ENCODE measurements at regions not wholly inside any gene's neighbourhood (a gene's known extent, or its start where the extent isn't known, plus 50 kb on each side); places are given as distances from the start of the nearest gene placed in this dataset.

GRCh38 chr1:166221316-166221715, 54.5 kb upstream of the FAM78B start:
- TF ChIP-seq CTCF (IDR thresholded peaks at IDR 0.05; ENCODE audit: control extremely low read depth, extremely low read depth, low read depth, missing control alignments), result no peak
- no peak for DNase-seq (ENCODE audit: extremely low spot score)
- CTCF ChIA-PET, result no interaction called here
- POLR2A ChIA-PET, result no interaction called here

GRCh38 chr1:166233750-166234366, 67.1 kb upstream of the FAM78B start:
- POLR2A ChIA-PET, result no interaction called here

GRCh38 chr1:166235728-166236127, 68.9 kb upstream of the FAM78B start:
- ChIA-PET CTCF (interaction anchor here (1.1 kb wide), 1 partner anchor 12 kb away, joined by 3 read pairs; no protein-coding TSS in a partner anchor), POLR2A (no interaction called here)
- DNase-seq (ENCODE audit: extremely low spot score), result no peak
- no peak for TF ChIP-seq CTCF (IDR thresholded peaks at IDR 0.05; ENCODE audit: control extremely low read depth, extremely low read depth, low read depth, missing control alignments)

More at GRCh38 chr1:166233750-166234366, 67.1 kb upstream of the FAM78B start:
- DNase-seq (ENCODE audit: extremely low spot score), result no peak
- TF ChIP-seq CTCF (IDR thresholded peaks at IDR 0.05; ENCODE audit: control extremely low read depth, extremely low read depth, low read depth, missing control alignments), result no peak
- CTCF ChIA-PET, result no interaction called here

GRCh38 chr1:166237675-166238074, 70.9 kb upstream of the FAM78B start:
- ChIA-PET POLR2A (no interaction called here), CTCF (no interaction called here)
- no peak for DNase-seq (ENCODE audit: extremely low spot score)
- TF ChIP-seq CTCF (IDR thresholded peaks at IDR 0.05; ENCODE audit: control extremely low read depth, extremely low read depth, low read depth, missing control alignments), result no peak

- ChIA-PET CTCF (no interaction called here), POLR2A (no interaction called here)
- TF ChIP-seq CTCF (IDR thresholded peaks at IDR 0.05; ENCODE audit: control extremely low read depth, extremely low read depth, low read depth, missing control alignments), result no peak
- no peak for DNase-seq (ENCODE audit: extremely low spot score)
Observed at GRCh38 chr1:166253076-166253779, 86.4 kb upstream of the FAM78B start.

GRCh38 chr1:166258017-166258416, 91.2 kb upstream of the FAM78B start:
- ChIA-PET POLR2A (no interaction called here), CTCF (interaction anchor here (1.4 to 2.1 kb wide), 2 partner anchors 330 to 333 kb away, joined by 5 to 9 read pairs; no protein-coding TSS in a partner anchor)
- DNase-seq (ENCODE audit: extremely low spot score), result no peak
- TF ChIP-seq CTCF (IDR thresholded peaks at IDR 0.05; ENCODE audit: control extremely low read depth, extremely low read depth, low read depth, missing control alignments), result no peak

All from GM10248 (cell line).